Iris pigment epithelial cell (primary cell): ENCODE measurements at regions not wholly inside any gene's neighbourhood (a gene's known extent, or its start where the extent isn't known, plus 50 kb on each side); places are given as distances from the start of the nearest gene placed in this dataset.
"Not testable (repeated sequence)": the region's sequence is repeated elsewhere in the genome, so short reads cannot be mapped to it uniquely, and the experiment has no call there.

Source experiments
- DNase-seq: peaks from one replicate; pipeline ENCODE4 v3.0.0-alpha.2; 2011; ENCODE audit warnings: low read depth

- DNase-seq: peak; percentile 28
Observed at GRCh38 chr6:48613231-48613949, 502.4 kb upstream of the PTCHD4 start.

- peak; percentile 69 for DNase-seq
Observed at GRCh38 chr6:48611332-48611731, 500.3 kb upstream of the PTCHD4 start.

- peak; percentile 68 for DNase-seq
Observed at GRCh38 chr6:48610846-48611245, 499.8 kb upstream of the PTCHD4 start.

GRCh38 chr6:48606618-48607017 is 495.6 kb upstream of the PTCHD4 start:
- no peak for DNase-seq

GRCh38 chr6:48597951-48598350 is 487.0 kb upstream of the PTCHD4 start:
- peak; percentile 26 for DNase-seq

- no peak for DNase-seq
Observed at GRCh38 chr6:48596830-48597229, 485.8 kb upstream of the PTCHD4 start.

- DNase-seq: not testable (repeated sequence)
Observed at GRCh38 chr6:48591158-48591557, 480.2 kb upstream of the PTCHD4 start.

- DNase-seq: no peak
Observed at GRCh38 chr6:48584846-48585245, 473.8 kb upstream of the PTCHD4 start.

- no peak for DNase-seq
Observed at GRCh38 chr6:48570656-48571055, 459.7 kb upstream of the PTCHD4 start.

GRCh38 chr6:48568856-48569255 is 457.9 kb upstream of the PTCHD4 start:
- DNase-seq: no peak

GRCh38 chr6:48567016-48567415 is 456.0 kb upstream of the PTCHD4 start:
- peak; percentile 31 for DNase-seq

GRCh38 chr6:48564036-48564820 is 453.2 kb upstream of the PTCHD4 start:
- DNase-seq: no peak

GRCh38 chr6:48563433-48563832 is 452.4 kb upstream of the PTCHD4 start:
- no peak for DNase-seq

GRCh38 chr6:48560408-48560807 is 449.4 kb upstream of the PTCHD4 start:
- DNase-seq: peak; percentile 75

GRCh38 chr6:48553467-48554189 is 442.6 kb upstream of the PTCHD4 start:
- no peak for DNase-seq

GRCh38 chr6:48552905-48553304 is 441.9 kb upstream of the PTCHD4 start:
- peak; percentile 8 for DNase-seq

GRCh38 chr6:48550603-48551002 is 439.6 kb upstream of the PTCHD4 start:
- DNase-seq: no peak

GRCh38 chr6:48542191-48542590 is 431.2 kb upstream of the PTCHD4 start:
- DNase-seq: peak; percentile 45

- DNase-seq: peak; percentile 7
Observed at GRCh38 chr6:48541649-48542048, 430.7 kb upstream of the PTCHD4 start.

- peak; percentile 80 for DNase-seq
Observed at GRCh38 chr6:48535582-48536009, 424.6 kb upstream of the PTCHD4 start.

GRCh38 chr6:48530978-48531377 is 420.0 kb upstream of the PTCHD4 start:
- not testable (repeated sequence) for DNase-seq

- no peak for DNase-seq
Observed at GRCh38 chr6:48525849-48526248, 414.9 kb upstream of the PTCHD4 start.

- no peak for DNase-seq
Observed at GRCh38 chr6:48520951-48521350, 410.0 kb upstream of the PTCHD4 start.
